OCI-LY3 (cell line): ENCODE measurements at regions not wholly inside any gene's neighbourhood (a gene's known extent, or its start where the extent isn't known, plus 50 kb on each side); places are given as distances from the start of the nearest gene placed in this dataset.

Experiments
- H2AFZ ChIP-seq: fragments of 200-600, 300-600 bp; shearing (Covaris generic); 2 replicates; pipeline ENCODE4 v1.6.0; 2014; ENCODE audit warnings: antibody characterized with exemption, low read depth, low read length
- H3K27ac ChIP-seq: fragments of 200-600, 300-600 bp; sonication (generic); 2 replicates; pipeline ENCODE4 v1.5.1; 2014; ENCODE audit warnings: mild to moderate bottlenecking, low read length, moderate library complexity, mixed read lengths
- H3K27me3 ChIP-seq: fragments of 200-600, 300-600 bp; sonication (generic); 2 replicates; pipeline ENCODE4 v1.6.1; 2014; ENCODE audit warnings: low read depth, low read length, mixed read lengths
- H3K36me3 ChIP-seq: fragments of 200-600, 300-600 bp; sonication (generic); replicated peaks from 2 replicates; pipeline ENCODE3; 2014; ENCODE audit warnings: low read depth, low read length, mixed read lengths
- H3K4me1 ChIP-seq: fragments of 300-600, 200-600 bp; sonication (generic); 2 replicates; pipeline ENCODE4 v1.6.1; 2014; ENCODE audit warnings: low read length, mixed read lengths
- H3K4me2 ChIP-seq: fragments of 200-600, 300-600 bp; sonication (generic); 2 replicates; pipeline ENCODE4 v1.6.1; 2014; ENCODE audit warnings: low read length, mixed read lengths
- H3K4me3 ChIP-seq: fragments of 300-600, 200-600 bp; sonication (generic); 2 replicates; pipeline ENCODE4 v1.5.1; 2014; ENCODE audit warnings: antibody characterized with exemption, mild to moderate bottlenecking, low read length, moderate library complexity
- H3K79me2 ChIP-seq: fragments of 300-600, 200-600 bp; shearing (Covaris generic); 2 replicates; pipeline ENCODE4 v1.6.1; 2014; ENCODE audit warnings: mild to moderate bottlenecking, low read length, mixed read lengths
- H3K9ac ChIP-seq: fragments of 300-600, 200-600 bp; shearing (Covaris generic); 2 replicates; pipeline ENCODE4 v1.6.0; 2014; ENCODE audit warnings: mild to moderate bottlenecking, low read length, moderate library complexity
- H3K9me3 ChIP-seq: fragments of 200-600, 300-600 bp; shearing (Covaris generic); 2 replicates; pipeline ENCODE4 v1.6.1; 2014; ENCODE audit warnings: low read length, mixed read lengths; ENCODE audit not compliant: insufficient read depth
- H4K20me1 ChIP-seq: fragments of 200-600, 300-600 bp; sonication (generic); 2 replicates; pipeline ENCODE4 v1.6.1; 2016; ENCODE audit warnings: low read length, mixed read lengths; ENCODE audit not compliant: insufficient read depth
- CTCF ChIP-seq: fragments of 200-600, 300-600 bp; sonication (generic); IDR thresholded peaks from 2 replicates; pipeline ENCODE4 v1.5.1; 2014; ENCODE audit warnings: antibody characterized with exemption, low read length, low read depth
- EZH2phosphoT487 ChIP-seq: fragments of 200-600 bp; shearing (Covaris generic); IDR thresholded peaks from 2 replicates; pipeline ENCODE4 v1.6.1; 2018; ENCODE audit warnings: antibody characterized with exemption, mixed run types, low read depth

GRCh38 chr17:72561266-72561665 is 440.4 kb downstream of the SOX9 start:
- no peak for TF ChIP-seq CTCF
- Histone ChIP-seq H3K9me3 (no peaks in the 10 kb centered on the region), H3K4me2 (no peak overlapping the region), H4K20me1 (no peaks in the 10 kb centered on the region), H2AFZ (no peak overlapping the region), H3K27ac (no peak overlapping the region), H3K36me3 (no peaks in the 10 kb centered on the region), H3K79me2 (no peaks in the 10 kb centered on the region), H3K4me1 (no peaks in the 10 kb centered on the region), H3K9ac (no peak overlapping the region), H3K4me3 (no peak overlapping the region), H3K27me3 (no peaks in the 10 kb centered on the region)

- H3K27ac ChIP-seq: no peak overlapping the region
- no peaks in the 10 kb centered on the region for H3K4me1 ChIP-seq
- no peaks in the 10 kb centered on the region for H3K36me3 ChIP-seq
- H3K9ac ChIP-seq: no peak overlapping the region
- no peaks in the 10 kb centered on the region for H3K79me2 ChIP-seq
- H2AFZ ChIP-seq: no peak overlapping the region
- no peak for TF ChIP-seq EZH2phosphoT487
- TF ChIP-seq CTCF: no peak
- no peaks in the 10 kb centered on the region for H3K9me3 ChIP-seq
- no peaks in the 10 kb centered on the region for H4K20me1 ChIP-seq
- H3K4me2 ChIP-seq: no peak overlapping the region
- H3K27me3 ChIP-seq: no peaks in the 10 kb centered on the region
- no peak overlapping the region for H3K4me3 ChIP-seq
Observed at GRCh38 chr17:72561680-72562079, 440.9 kb downstream of the SOX9 start.

- Histone ChIP-seq H3K27me3 (no peaks in the 10 kb centered on the region), H3K4me3 (no peak overlapping the region), H3K27ac (no peak overlapping the region), H3K36me3 (no peaks in the 10 kb centered on the region), H2AFZ (no peak overlapping the region), H3K4me1 (no peaks in the 10 kb centered on the region), H3K9ac (no peak overlapping the region), H3K79me2 (no peaks in the 10 kb centered on the region), H3K9me3 (no peaks in the 10 kb centered on the region), H4K20me1 (no peaks in the 10 kb centered on the region), H3K4me2 (no peak overlapping the region)
- no peak for TF ChIP-seq CTCF
- no peak for TF ChIP-seq EZH2phosphoT487
Observed at GRCh38 chr17:72562615-72563188, 441.9 kb downstream of the SOX9 start.

- no peak for TF ChIP-seq EZH2phosphoT487
- no peak for TF ChIP-seq CTCF
- no peaks in the 10 kb centered on the region for H4K20me1 ChIP-seq
- no peak overlapping the region for H3K9ac ChIP-seq
- no peak overlapping the region for H3K4me3 ChIP-seq
- no peak overlapping the region for H3K4me2 ChIP-seq
- H3K27ac ChIP-seq: no peak overlapping the region
- no peaks in the 10 kb centered on the region for H3K4me1 ChIP-seq
- H3K79me2 ChIP-seq: no peaks in the 10 kb centered on the region
- no peaks in the 10 kb centered on the region for H3K27me3 ChIP-seq
- no peaks in the 10 kb centered on the region for H3K9me3 ChIP-seq
- no peak overlapping the region for H2AFZ ChIP-seq
- no peaks in the 10 kb centered on the region for H3K36me3 ChIP-seq
Observed at GRCh38 chr17:72563952-72564351, 443.1 kb downstream of the SOX9 start.
